ENCODE measurements at regions not wholly inside any gene's neighbourhood (a gene's known extent, or its start where the extent isn't known, plus 50 kb on each side); places are given as distances from the start of the nearest gene placed in this dataset.

GRCh38 chr21:24290151-24290833 lies 1317.0 kb downstream of the MRPL39 start:
- H3K9me3 ChIP-seq (ENCODE audit: control insufficient read depth in 2 of 2, low read length in 2 of 2), result peaks cover 2 to 4% of the 10 kb centered on the region in 2 donors
- H3K27ac ChIP-seq (ENCODE audit: low read depth in 2 of 2, low read length in 2 of 2), result no peak overlapping the region
- no peaks in the 10 kb centered on the region for H3K36me3 ChIP-seq (ENCODE audit: control insufficient read depth in 2 of 2, insufficient read depth in 2 of 2, low read length in 2 of 2)
- H3K4me1 ChIP-seq (ENCODE audit: control insufficient read depth in 2 of 2, insufficient read depth in 2 of 2, low read length in 2 of 2), result no peaks in the 10 kb centered on the region
- no peak overlapping the region for H3K9ac ChIP-seq (ENCODE audit: low read depth in 1 of 2, low read length in 2 of 2)
- H3K4me3 ChIP-seq (ENCODE audit: low read length in 2 of 2), result no peak overlapping the region
- no peaks in the 10 kb centered on the region for H3K27me3 ChIP-seq (ENCODE audit: control insufficient read depth in 2 of 2, insufficient read depth in 2 of 2, low read length in 2 of 2)

- H3K27ac ChIP-seq (ENCODE audit: low read depth in 2 of 2, low read length in 2 of 2), result no peak overlapping the region
- H3K4me3 ChIP-seq (ENCODE audit: low read length in 2 of 2), result no peak overlapping the region
- H3K36me3 ChIP-seq (ENCODE audit: control insufficient read depth in 2 of 2, insufficient read depth in 2 of 2, low read length in 2 of 2), result no peaks in the 10 kb centered on the region
- no peaks in the 10 kb centered on the region for H3K27me3 ChIP-seq (ENCODE audit: control insufficient read depth in 2 of 2, insufficient read depth in 2 of 2, low read length in 2 of 2)
- no peak overlapping the region for H3K9ac ChIP-seq (ENCODE audit: low read depth in 1 of 2, low read length in 2 of 2)
- peaks cover 2 to 4% of the 10 kb centered on the region in 2 donors for H3K9me3 ChIP-seq (ENCODE audit: control insufficient read depth in 2 of 2, low read length in 2 of 2)
- no peaks in the 10 kb centered on the region for H3K4me1 ChIP-seq (ENCODE audit: control insufficient read depth in 2 of 2, insufficient read depth in 2 of 2, low read length in 2 of 2)
These were observed 1317.7 kb downstream of the MRPL39 start for GRCh38 chr21:24289539-24289938.

GRCh38 chr21:24280596-24280995 lies 1326.7 kb downstream of the MRPL39 start:
- no peaks in the 10 kb centered on the region for H3K4me1 ChIP-seq (ENCODE audit: control insufficient read depth in 2 of 2, insufficient read depth in 2 of 2, low read length in 2 of 2)
- H3K9ac ChIP-seq (ENCODE audit: low read depth in 1 of 2, low read length in 2 of 2), result no peak overlapping the region
- no peak overlapping the region for H3K4me3 ChIP-seq (ENCODE audit: low read length in 2 of 2)
- peaks cover 0 to 3% of the 10 kb centered on the region in 2 donors for H3K9me3 ChIP-seq (ENCODE audit: control insufficient read depth in 2 of 2, low read length in 2 of 2)
- H3K36me3 ChIP-seq (ENCODE audit: control insufficient read depth in 2 of 2, insufficient read depth in 2 of 2, low read length in 2 of 2), result no peaks in the 10 kb centered on the region
- no peak overlapping the region for H3K27ac ChIP-seq (ENCODE audit: low read depth in 2 of 2, low read length in 2 of 2)
- no peaks in the 10 kb centered on the region for H3K27me3 ChIP-seq (ENCODE audit: control insufficient read depth in 2 of 2, insufficient read depth in 2 of 2, low read length in 2 of 2)

GRCh38 chr21:24278711-24279110 lies 1328.6 kb downstream of the MRPL39 start:
- no peak overlapping the region for H3K9ac ChIP-seq (ENCODE audit: low read depth in 1 of 2, low read length in 2 of 2)
- H3K27me3 ChIP-seq (ENCODE audit: control insufficient read depth in 2 of 2, insufficient read depth in 2 of 2, low read length in 2 of 2), result no peaks in the 10 kb centered on the region
- H3K27ac ChIP-seq (ENCODE audit: low read depth in 2 of 2, low read length in 2 of 2), result no peak overlapping the region
- H3K9me3 ChIP-seq (ENCODE audit: control insufficient read depth in 2 of 2, low read length in 2 of 2), result peaks cover 0 to 3% of the 10 kb centered on the region in 2 donors
- no peak overlapping the region for H3K4me3 ChIP-seq (ENCODE audit: low read length in 2 of 2)
- H3K36me3 ChIP-seq (ENCODE audit: control insufficient read depth in 2 of 2, insufficient read depth in 2 of 2, low read length in 2 of 2), result no peaks in the 10 kb centered on the region
- no peaks in the 10 kb centered on the region for H3K4me1 ChIP-seq (ENCODE audit: control insufficient read depth in 2 of 2, insufficient read depth in 2 of 2, low read length in 2 of 2)

- H3K27ac ChIP-seq (ENCODE audit: low read depth in 2 of 2, low read length in 2 of 2), result no peak overlapping the region
- H3K4me3 ChIP-seq (ENCODE audit: low read length in 2 of 2), result no peak overlapping the region
- peaks cover 0 to 3% of the 10 kb centered on the region in 2 donors for H3K9me3 ChIP-seq (ENCODE audit: control insufficient read depth in 2 of 2, low read length in 2 of 2)
- no peaks in the 10 kb centered on the region for H3K4me1 ChIP-seq (ENCODE audit: control insufficient read depth in 2 of 2, insufficient read depth in 2 of 2, low read length in 2 of 2)
- H3K36me3 ChIP-seq (ENCODE audit: control insufficient read depth in 2 of 2, insufficient read depth in 2 of 2, low read length in 2 of 2), result no peaks in the 10 kb centered on the region
- no peaks in the 10 kb centered on the region for H3K27me3 ChIP-seq (ENCODE audit: control insufficient read depth in 2 of 2, insufficient read depth in 2 of 2, low read length in 2 of 2)
- H3K9ac ChIP-seq (ENCODE audit: low read depth in 1 of 2, low read length in 2 of 2), result no peak overlapping the region
These were observed 1331.1 kb downstream of the MRPL39 start for GRCh38 chr21:24276204-24276603.

- H3K36me3 ChIP-seq (ENCODE audit: control insufficient read depth in 2 of 2, insufficient read depth in 2 of 2, low read length in 2 of 2), result no peaks in the 10 kb centered on the region
- no peaks in the 10 kb centered on the region for H3K4me1 ChIP-seq (ENCODE audit: control insufficient read depth in 2 of 2, insufficient read depth in 2 of 2, low read length in 2 of 2)
- no peak overlapping the region for H3K4me3 ChIP-seq (ENCODE audit: low read length in 2 of 2)
- H3K9ac ChIP-seq (ENCODE audit: low read depth in 1 of 2, low read length in 2 of 2), result no peak overlapping the region
- no peak overlapping the region for H3K27ac ChIP-seq (ENCODE audit: low read depth in 2 of 2, low read length in 2 of 2)
- H3K9me3 ChIP-seq (ENCODE audit: control insufficient read depth in 2 of 2, low read length in 2 of 2), result peaks cover 0 to 3% of the 10 kb centered on the region in 2 donors
- H3K27me3 ChIP-seq (ENCODE audit: control insufficient read depth in 2 of 2, insufficient read depth in 2 of 2, low read length in 2 of 2), result no peaks in the 10 kb centered on the region
These were observed 1331.7 kb downstream of the MRPL39 start for GRCh38 chr21:24275616-24276015.

- Histone ChIP-seq H3K4me1 (ENCODE audit: control insufficient read depth in 2 of 2, insufficient read depth in 2 of 2, low read length in 2 of 2) (no peaks in the 10 kb centered on the region), H3K4me3 (ENCODE audit: low read length in 2 of 2) (no peak overlapping the region), H3K9ac (ENCODE audit: low read depth in 1 of 2, low read length in 2 of 2) (no peak overlapping the region), H3K27me3 (ENCODE audit: control insufficient read depth in 2 of 2, insufficient read depth in 2 of 2, low read length in 2 of 2) (no peaks in the 10 kb centered on the region), H3K27ac (ENCODE audit: low read depth in 2 of 2, low read length in 2 of 2) (no peak overlapping the region), H3K9me3 (ENCODE audit: control insufficient read depth in 2 of 2, low read length in 2 of 2) (peaks cover 0 to 1% of the 10 kb centered on the region in 2 donors), H3K36me3 (ENCODE audit: control insufficient read depth in 2 of 2, insufficient read depth in 2 of 2, low read length in 2 of 2) (no peaks in the 10 kb centered on the region)
These were observed 1334.8 kb downstream of the MRPL39 start for GRCh38 chr21:24272521-24272938.

- H3K36me3 ChIP-seq (ENCODE audit: control insufficient read depth in 2 of 2, insufficient read depth in 2 of 2, low read length in 2 of 2), result no peaks in the 10 kb centered on the region
- no peak overlapping the region for H3K9ac ChIP-seq (ENCODE audit: low read depth in 1 of 2, low read length in 2 of 2)
- peaks cover 0 to 2% of the 10 kb centered on the region in 2 donors for H3K9me3 ChIP-seq (ENCODE audit: control insufficient read depth in 2 of 2, low read length in 2 of 2)
- H3K27ac ChIP-seq (ENCODE audit: low read depth in 2 of 2, low read length in 2 of 2), result no peak overlapping the region
- H3K27me3 ChIP-seq (ENCODE audit: control insufficient read depth in 2 of 2, insufficient read depth in 2 of 2, low read length in 2 of 2), result no peaks in the 10 kb centered on the region
- no peak overlapping the region for H3K4me3 ChIP-seq (ENCODE audit: low read length in 2 of 2)
- no peaks in the 10 kb centered on the region for H3K4me1 ChIP-seq (ENCODE audit: control insufficient read depth in 2 of 2, insufficient read depth in 2 of 2, low read length in 2 of 2)
These were observed 1341.3 kb downstream of the MRPL39 start for GRCh38 chr21:24265987-24266386.

- no peak overlapping the region for H3K9ac ChIP-seq (ENCODE audit: low read depth in 1 of 2, low read length in 2 of 2)
- no peak overlapping the region for H3K4me3 ChIP-seq (ENCODE audit: low read length in 2 of 2)
- H3K9me3 ChIP-seq (ENCODE audit: control insufficient read depth in 2 of 2, low read length in 2 of 2), result no peaks in the 10 kb centered on the region
These were observed 1346.5 kb downstream of the MRPL39 start for GRCh38 chr21:24260751-24261150.

GRCh38 chr21:24259241-24259640 lies 1348.0 kb downstream of the MRPL39 start:
- Histone ChIP-seq H3K4me1 (ENCODE audit: control insufficient read depth in 2 of 2, insufficient read depth in 2 of 2, low read length in 2 of 2) (no peaks in the 10 kb centered on the region), H3K27ac (ENCODE audit: low read depth in 2 of 2, low read length in 2 of 2) (no peak overlapping the region), H3K27me3 (ENCODE audit: control insufficient read depth in 2 of 2, insufficient read depth in 2 of 2, low read length in 2 of 2) (no peaks in the 10 kb centered on the region), H3K36me3 (ENCODE audit: control insufficient read depth in 2 of 2, insufficient read depth in 2 of 2, low read length in 2 of 2) (no peaks in the 10 kb centered on the region), H3K4me3 (ENCODE audit: low read length in 2 of 2) (no peak overlapping the region), H3K9ac (ENCODE audit: low read depth in 1 of 2, low read length in 2 of 2) (no peak overlapping the region), H3K9me3 (ENCODE audit: control insufficient read depth in 2 of 2, low read length in 2 of 2) (no peaks in the 10 kb centered on the region)

More at GRCh38 chr21:24260751-24261150, 1346.5 kb downstream of the MRPL39 start:
- H3K36me3 ChIP-seq (ENCODE audit: control insufficient read depth in 2 of 2, insufficient read depth in 2 of 2, low read length in 2 of 2), result no peaks in the 10 kb centered on the region
- no peaks in the 10 kb centered on the region for H3K27me3 ChIP-seq (ENCODE audit: control insufficient read depth in 2 of 2, insufficient read depth in 2 of 2, low read length in 2 of 2)
- H3K27ac ChIP-seq (ENCODE audit: low read depth in 2 of 2, low read length in 2 of 2), result no peak overlapping the region
- no peaks in the 10 kb centered on the region for H3K4me1 ChIP-seq (ENCODE audit: control insufficient read depth in 2 of 2, insufficient read depth in 2 of 2, low read length in 2 of 2)
